SK-N-SH (cell line): ENCODE measurements at regions not wholly inside any gene's neighbourhood (a gene's known extent, or its start where the extent isn't known, plus 50 kb on each side); places are given as distances from the start of the nearest gene placed in this dataset.

ENCODE experiments used
- CTCF ChIA-PET: fragments of 300-600, 350-600 bp; formaldehyde crosslinking; extraction: SDS; loops from one replicate; lab custom pipeline; 2021; lab: Yijun Ruan, JAX
- POLR2A ChIA-PET: fragments of 350-600 bp; sonication (Branson Sonifier 250); formaldehyde crosslinking; extraction: SDS; loops from one replicate; lab custom pipeline; 2020; ENCODE audit warnings: antibody characterized with exemption, inconsistent platforms; lab: Yijun Ruan, JAX
- DNase-seq: peaks from one replicate; pipeline ENCODE4 v3.0.0; 2012
- H2AFZ ChIP-seq: fragments of 200-600 bp; sonication (generic); 2 replicates; pipeline ENCODE4 v1.8.1; 2016; ENCODE audit warnings: antibody characterized with exemption, mild to moderate bottlenecking, low read depth
- H3F3A ChIP-seq: fragments of 200-600 bp; sonication (generic); replicated peaks from 2 replicates; pipeline ENCODE3; 2016; ENCODE audit warnings: antibody characterized with exemption, mild to moderate bottlenecking; ENCODE audit not compliant: insufficient read depth
- H3K27ac ChIP-seq, 2 experiments: fragments of 200-500 bp in 1 of 2; fragments of 200-600 bp in 1 of 2; sonication (Bioruptor generic) in 1 of 2; sonication (generic), shearing (Covaris generic) in 1 of 2; 2 replicates each; pipeline versions ENCODE4 v1.5.1 to v1.6.1; 2014 to 2016; ENCODE audit warnings: low read depth in 2 of 2, inconsistent platforms in 1 of 2, low read length in 1 of 2, mild to moderate bottlenecking in 1 of 2, mixed read lengths in 1 of 2
- H3K27me3 ChIP-seq: fragments of 200-600 bp; sonication (generic), shearing (Covaris generic); 2 replicates; pipeline ENCODE4 v1.6.1; 2016; ENCODE audit warnings: mixed run types; ENCODE audit not compliant: insufficient read depth
- H3K36me3 ChIP-seq, 2 experiments: fragments of 200-500 bp in 1 of 2; fragments of 200-600 bp in 1 of 2; sonication (Bioruptor generic) in 1 of 2; sonication (generic) in 1 of 2; replicated peaks in 1 of 2; 2 replicates each; pipeline versions ENCODE3 to v1.5.1; 2014 to 2016; ENCODE audit warnings: low read length in 1 of 2, mild to moderate bottlenecking in 1 of 2; ENCODE audit not compliant: insufficient read depth in 2 of 2, control insufficient read depth in 1 of 2
- H3K4me1 ChIP-seq, 2 experiments: fragments of 200-500 bp in 1 of 2; fragments of 200-600 bp in 1 of 2; sonication (Bioruptor generic) in 1 of 2; sonication (generic), shearing (Covaris generic) in 1 of 2; 2 replicates each; pipeline versions ENCODE4 v1.5.1 to v1.6.1; 2014 to 2016; ENCODE audit warnings: low read depth in 1 of 2, low read length in 1 of 2, mixed run types in 1 of 2; ENCODE audit not compliant: insufficient read depth in 2 of 2, control insufficient read depth in 1 of 2
- H3K4me2 ChIP-seq: fragments of 200-600 bp; sonication (generic), shearing (Covaris generic); 2 replicates; pipeline ENCODE4 v1.6.1; 2017; ENCODE audit warnings: mixed run types
- H3K4me3 ChIP-seq, 2 experiments: fragments of 200-500 bp in 1 of 2; fragments of 200-600 bp in 1 of 2; sonication (Bioruptor generic) in 1 of 2; sonication (generic), shearing (Covaris generic) in 1 of 2; 2 replicates each; pipeline versions ENCODE4 v1.5.1 to v1.8.1; 2014 to 2016; ENCODE audit warnings: low read depth in 2 of 2, inconsistent platforms in 1 of 2, low read length in 1 of 2, mild to moderate bottlenecking in 1 of 2, mixed read lengths in 1 of 2, moderate library complexity in 1 of 2
- H3K79me2 ChIP-seq: fragments of 200-600 bp; sonication (generic); 2 replicates; pipeline ENCODE4 v1.8.1; 2017; ENCODE audit warnings: mild to moderate bottlenecking; ENCODE audit not compliant: insufficient read depth
- H3K9ac ChIP-seq: fragments of 200-600 bp; sonication (generic); 2 replicates; pipeline ENCODE4 v1.6.1; 2017; ENCODE audit warnings: mixed run types
- H3K9me2 ChIP-seq: fragments of 200-600 bp; sonication (generic); 2 replicates; pipeline ENCODE4 v1.6.1; 2017; ENCODE audit warnings: mixed run types
- H3K9me3 ChIP-seq: fragments of 200-600 bp; sonication (generic); 2 replicates; pipeline ENCODE4 v1.6.1; 2017; ENCODE audit warnings: mixed run types, mild to moderate bottlenecking, moderate library complexity
- H4K20me1 ChIP-seq: fragments of 200-600 bp; sonication (generic); 2 replicates; pipeline ENCODE4 v1.6.1; 2017; ENCODE audit warnings: mild to moderate bottlenecking, mixed run types; ENCODE audit not compliant: insufficient read depth
- EP300 ChIP-seq, 2 experiments: IDR thresholded peaks; 2 replicates each; pipeline versions ENCODE4 v1.4.0 to v1.6.1; 2012; ENCODE audit warnings: borderline replicate concordance in 1 of 2, low read depth in 1 of 2, low read length in 1 of 2
- FOXJ3 ChIP-seq: sonication (generic); formaldehyde crosslinking; IDR thresholded peaks from 2 replicates; pipeline ENCODE4 v1.5.1; 2020; ENCODE audit warnings: mild to moderate bottlenecking, missing genetic modification reagents
- GATA2 ChIP-seq: sonication (generic); formaldehyde crosslinking; IDR thresholded peaks from 2 replicates; pipeline ENCODE4 v1.5.0; 2020; ENCODE audit warnings: mild to moderate bottlenecking, missing genetic modification reagents
- JUND ChIP-seq: IDR thresholded peaks from 2 replicates; pipeline ENCODE4 v1.4.0; 2012
- MEF2A ChIP-seq: IDR thresholded peaks from 2 replicates; pipeline ENCODE4 v1.4.0; 2012; ENCODE audit warnings: low read depth, borderline replicate concordance
- MXI1 ChIP-seq: IDR thresholded peaks from 2 replicates; pipeline ENCODE4 v1.6.1; 2012; ENCODE audit warnings: mild to moderate bottlenecking, low read depth, low read length, improper control_type of control experiment
- NFIC ChIP-seq: IDR thresholded peaks from 2 replicates; pipeline ENCODE4 v1.4.0; 2012; ENCODE audit warnings: borderline replicate concordance
- NRF1 ChIP-seq: IDR thresholded peaks from 2 replicates; pipeline ENCODE4 v1.6.1; 2012; ENCODE audit warnings: low read depth, mild to moderate bottlenecking, low read length
- RCOR1 ChIP-seq: fragments of 150-350 bp; IDR thresholded peaks from 2 replicates; pipeline ENCODE4 v1.6.1; 2017; ENCODE audit warnings: antibody characterized with exemption, low read length
- TEAD4 ChIP-seq: IDR thresholded peaks from 2 replicates; pipeline ENCODE4 v1.4.0; 2012; ENCODE audit warnings: mild to moderate bottlenecking, borderline replicate concordance; ENCODE audit not compliant: insufficient read depth
- USF2 ChIP-seq: fragments of 150-350 bp; IDR thresholded peaks from 2 replicates; pipeline ENCODE4 v1.6.1; 2017; ENCODE audit warnings: antibody characterized with exemption, low read length, low read depth, borderline replicate concordance
- ZBTB33 ChIP-seq: IDR thresholded peaks from 2 replicates; pipeline ENCODE4 v1.4.0; 2012; ENCODE audit warnings: low read depth, borderline replicate concordance
- WGBS: methylation state at CpG from one replicate; pipeline ENCODE4 v1.1.6; 2017; ENCODE audit warnings: low lambda C conversion rate; 5-methylcytosine and 5-hydroxymethylcytosine counted together
- TF ChIP-seq, protein P1 (sequence below): IDR thresholded peaks from 2 replicates; pipeline ENCODE4 v1.6.1; 2012; ENCODE audit warnings: mild to moderate bottlenecking, low read depth, low read length, moderate library complexity
- TF ChIP-seq, protein P2 (sequence below): IDR thresholded peaks from 2 replicates; pipeline ENCODE4 v1.4.0; 2012; ENCODE audit warnings: low read depth, borderline replicate concordance
- TF ChIP-seq, protein P3 (sequence below): IDR thresholded peaks from 2 replicates; pipeline ENCODE4; 2012

GRCh38 chr4:79253924-79254323 lies 71.9 kb downstream of the NAA11 start:
- Histone ChIP-seq H3K9me2 (no peaks in the 10 kb centered on the region), H4K20me1 (no peaks in the 10 kb centered on the region), H3K27me3 (no peaks in the 10 kb centered on the region), H3K36me3 (no peaks in the 10 kb centered on the region), H3K9ac (no peak overlapping the region), H3K79me2 (no peaks in the 10 kb centered on the region), H3K4me3 (no peak overlapping the region), H3F3A (no peaks in the 10 kb centered on the region), H3K4me2 (no peak overlapping the region), H3K4me1 (peaks cover 0 to 2% of the 10 kb centered on the region in 2 experiments; a peak in 2 of 4 replicates), H3K27ac (no peak overlapping the region), H2AFZ (no peak overlapping the region), H3K9me3 (no peaks in the 10 kb centered on the region)
- ChIA-PET POLR2A (no interaction called here), CTCF (no interaction called here)
- TF ChIP-seq FOXJ3 (no peak), MXI1 (0 out of 2 replicates have a peak, but pooled peaks have one; percentile 8), MEF2A (no peak), GATA2 (CRISPR knock-in tag) (no peak), USF2 (no peak), RCOR1 (no peak), TEAD4 (no peak), ZBTB33 (no peak), NFIC (no peak), JUND (no peak), EP300 (IDR thresholded peaks at IDR 0.05; ENCODE audit: borderline replicate concordance in 1 of 2, low read depth in 1 of 2, low read length in 1 of 2) (0 out of 4 replicates have a peak, but pooled peaks of 1 of the 2 experiments have one; percentile 15), NRF1 (no peak)
- TF ChIP-seq, protein P1, sequence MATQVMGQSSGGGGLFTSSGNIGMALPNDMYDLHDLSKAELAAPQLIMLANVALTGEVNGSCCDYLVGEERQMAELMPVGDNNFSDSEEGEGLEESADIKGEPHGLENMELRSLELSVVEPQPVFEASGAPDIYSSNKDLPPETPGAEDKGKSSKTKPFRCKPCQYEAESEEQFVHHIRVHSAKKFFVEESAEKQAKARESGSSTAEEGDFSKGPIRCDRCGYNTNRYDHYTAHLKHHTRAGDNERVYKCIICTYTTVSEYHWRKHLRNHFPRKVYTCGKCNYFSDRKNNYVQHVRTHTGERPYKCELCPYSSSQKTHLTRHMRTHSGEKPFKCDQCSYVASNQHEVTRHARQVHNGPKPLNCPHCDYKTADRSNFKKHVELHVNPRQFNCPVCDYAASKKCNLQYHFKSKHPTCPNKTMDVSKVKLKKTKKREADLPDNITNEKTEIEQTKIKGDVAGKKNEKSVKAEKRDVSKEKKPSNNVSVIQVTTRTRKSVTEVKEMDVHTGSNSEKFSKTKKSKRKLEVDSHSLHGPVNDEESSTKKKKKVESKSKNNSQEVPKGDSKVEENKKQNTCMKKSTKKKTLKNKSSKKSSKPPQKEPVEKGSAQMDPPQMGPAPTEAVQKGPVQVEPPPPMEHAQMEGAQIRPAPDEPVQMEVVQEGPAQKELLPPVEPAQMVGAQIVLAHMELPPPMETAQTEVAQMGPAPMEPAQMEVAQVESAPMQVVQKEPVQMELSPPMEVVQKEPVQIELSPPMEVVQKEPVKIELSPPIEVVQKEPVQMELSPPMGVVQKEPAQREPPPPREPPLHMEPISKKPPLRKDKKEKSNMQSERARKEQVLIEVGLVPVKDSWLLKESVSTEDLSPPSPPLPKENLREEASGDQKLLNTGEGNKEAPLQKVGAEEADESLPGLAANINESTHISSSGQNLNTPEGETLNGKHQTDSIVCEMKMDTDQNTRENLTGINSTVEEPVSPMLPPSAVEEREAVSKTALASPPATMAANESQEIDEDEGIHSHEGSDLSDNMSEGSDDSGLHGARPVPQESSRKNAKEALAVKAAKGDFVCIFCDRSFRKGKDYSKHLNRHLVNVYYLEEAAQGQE, result no peak
- TF ChIP-seq, protein P2, sequence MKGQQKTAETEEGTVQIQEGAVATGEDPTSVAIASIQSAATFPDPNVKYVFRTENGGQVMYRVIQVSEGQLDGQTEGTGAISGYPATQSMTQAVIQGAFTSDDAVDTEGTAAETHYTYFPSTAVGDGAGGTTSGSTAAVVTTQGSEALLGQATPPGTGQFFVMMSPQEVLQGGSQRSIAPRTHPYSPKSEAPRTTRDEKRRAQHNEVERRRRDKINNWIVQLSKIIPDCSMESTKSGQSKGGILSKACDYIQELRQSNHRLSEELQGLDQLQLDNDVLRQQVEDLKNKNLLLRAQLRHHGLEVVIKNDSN, result no peak
- TF ChIP-seq, protein P3, sequence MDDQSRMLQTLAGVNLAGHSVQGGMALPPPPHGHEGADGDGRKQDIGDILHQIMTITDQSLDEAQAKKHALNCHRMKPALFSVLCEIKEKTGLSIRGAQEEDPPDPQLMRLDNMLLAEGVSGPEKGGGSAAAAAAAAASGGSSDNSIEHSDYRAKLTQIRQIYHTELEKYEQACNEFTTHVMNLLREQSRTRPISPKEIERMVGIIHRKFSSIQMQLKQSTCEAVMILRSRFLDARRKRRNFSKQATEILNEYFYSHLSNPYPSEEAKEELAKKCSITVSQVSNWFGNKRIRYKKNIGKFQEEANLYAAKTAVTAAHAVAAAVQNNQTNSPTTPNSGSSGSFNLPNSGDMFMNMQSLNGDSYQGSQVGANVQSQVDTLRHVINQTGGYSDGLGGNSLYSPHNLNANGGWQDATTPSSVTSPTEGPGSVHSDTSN, result peak; percentile 21; the same call in 1 of the 2 replicates
- DNase-seq, result peak; percentile 51
- 12% methylated on average over 1 of the region's 1 CpG for WGBS
